Stimulated activated CD4-positive, alpha-beta T cell treated with anti-CD3 and anti-CD28 coated beads, Interleukin-1b, Interleukin-23, amount 100 ng/mL, for 24 hours (primary cell): ENCODE measurements at regions not wholly inside any gene's neighbourhood (a gene's known extent, or its start where the extent isn't known, plus 50 kb on each side); places are given as distances from the start of the nearest gene placed in this dataset.

ENCODE experiments used
- DNase-seq, 4 experiments: peaks; one replicate each; pipeline ENCODE4 v3.0.0-alpha.2; 2020; ENCODE audit warnings: low read depth in 4 of 4, low spot score in 1 of 4

DNA sequence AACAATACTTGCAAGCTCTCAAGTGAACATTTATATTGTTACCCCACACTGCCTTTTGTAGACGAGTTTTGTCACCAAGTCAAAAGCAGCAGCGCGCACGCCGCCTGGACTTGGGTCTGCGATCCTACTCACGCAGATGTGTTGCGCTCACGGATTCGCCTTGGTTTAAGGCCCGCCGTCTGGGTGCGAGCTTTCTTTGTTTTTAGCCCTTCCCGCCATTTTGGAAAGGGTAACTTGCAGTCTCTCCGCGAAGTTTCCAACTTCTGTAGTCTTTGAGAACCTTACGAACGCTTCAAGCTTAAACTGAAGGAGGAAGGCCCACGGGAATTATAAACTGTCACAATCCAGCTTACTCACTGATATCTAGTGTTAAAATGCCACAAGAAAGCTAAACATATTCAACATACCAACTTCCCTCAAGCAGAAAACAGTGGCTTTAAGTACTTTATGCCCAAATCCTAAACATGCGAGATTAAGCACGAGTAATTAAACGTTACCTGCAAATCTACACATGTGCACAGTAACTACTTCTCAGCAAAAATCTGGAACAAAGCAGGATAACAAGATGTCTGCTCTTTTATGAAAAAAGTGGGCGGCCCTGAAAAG is 80.4 kb upstream of the BTN3A2 start:
- DNase-seq: peak in 1 of 4 experiments; percentile 40

DNA sequence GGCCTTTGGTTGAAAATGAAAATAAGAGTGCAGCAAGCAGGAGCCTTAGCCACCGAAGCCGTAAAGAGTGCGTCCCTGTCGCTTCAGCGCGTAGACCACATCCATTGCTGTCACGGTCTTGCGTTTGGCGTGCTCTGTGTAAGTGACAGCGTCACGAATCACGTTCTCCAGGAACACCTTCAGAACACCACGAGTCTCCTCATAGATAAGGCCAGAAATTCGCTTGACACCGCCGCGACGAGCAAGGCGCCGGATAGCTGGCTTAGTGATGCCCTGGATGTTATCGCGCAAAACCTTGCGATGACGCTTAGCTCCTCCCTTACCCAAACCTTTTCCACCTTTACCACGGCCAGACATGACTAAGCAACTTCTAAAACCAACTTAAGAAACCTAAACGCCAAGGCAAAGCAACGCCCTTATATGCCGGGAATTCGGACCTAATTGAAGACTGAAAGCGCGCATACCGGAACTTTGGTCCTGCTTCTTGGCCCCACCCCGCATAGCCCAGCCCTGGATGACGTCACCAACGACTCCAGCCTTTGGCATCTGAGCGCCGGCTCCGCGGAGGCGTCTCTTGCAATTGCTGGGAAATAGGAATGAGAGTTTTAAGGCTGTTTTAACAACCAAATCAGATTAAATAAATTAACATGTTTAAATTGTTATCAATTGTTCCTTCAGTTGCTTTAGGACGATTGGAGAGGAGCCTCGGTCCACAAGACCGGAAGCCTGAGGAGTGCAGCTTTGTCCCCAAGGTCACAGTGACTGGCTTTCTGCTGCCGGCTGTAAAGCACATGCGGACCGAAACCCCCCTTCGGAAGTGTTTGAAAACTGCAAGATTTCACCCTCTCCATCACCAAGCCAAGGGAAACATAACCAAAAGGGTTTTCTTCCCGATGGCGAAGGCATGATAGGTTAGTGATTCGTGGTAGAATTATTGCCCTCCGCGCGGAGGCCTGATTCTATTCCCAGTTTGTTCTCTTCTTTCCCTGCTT is 79.6 kb upstream of the BTN3A2 start:
- peak; percentile 94 to 98 (median 96) for DNase-seq

DNA sequence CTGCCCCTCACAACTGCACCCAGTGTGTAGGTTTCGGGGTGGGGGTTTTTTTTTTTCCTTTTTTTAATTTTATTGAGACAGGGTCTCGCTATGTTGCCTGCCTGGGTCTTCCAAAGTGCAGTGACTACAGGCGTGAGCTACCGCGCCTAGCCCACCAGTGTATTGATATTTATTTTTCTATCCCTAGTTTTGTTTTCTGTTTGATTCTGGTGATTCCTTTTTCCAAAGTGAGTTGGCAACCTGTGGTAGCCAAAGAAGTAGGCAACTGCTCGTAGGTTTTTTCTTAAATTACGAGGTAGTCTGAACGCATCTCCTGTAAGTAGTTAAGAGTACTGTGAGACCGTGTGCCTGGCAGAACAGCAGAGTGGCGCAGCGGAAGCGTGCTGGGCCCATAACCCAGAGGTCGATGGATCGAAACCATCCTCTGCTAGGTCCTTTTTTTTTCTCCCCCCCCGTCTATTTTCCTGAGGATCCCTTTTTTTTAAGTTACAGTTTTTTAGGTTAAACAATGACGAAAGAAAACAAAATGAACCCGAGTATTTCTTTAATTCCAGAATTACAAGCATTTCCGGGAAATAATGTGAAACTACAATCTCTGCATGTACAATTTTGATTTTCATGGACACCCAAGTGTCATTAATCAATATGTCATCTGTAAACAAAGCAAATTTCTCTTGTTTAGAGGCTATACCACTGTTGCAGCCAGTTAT is 78.7 kb upstream of the BTN3A2 start:
- DNase-seq: peak in 2 of 4 experiments; percentile 28 to 68

- DNase-seq: no peak
These were observed 76.8 kb upstream of the BTN3A2 start for GRCh38 chr6:26288155-26288554.

GRCh38 chr6:26290941-26291340 is 74.1 kb upstream of the BTN3A2 start:
- DNase-seq: no peak

- DNase-seq: no peak
These were observed 72.3 kb upstream of the BTN3A2 start for GRCh38 chr6:26292709-26293108.

- no peak for DNase-seq
These were observed 70.7 kb upstream of the BTN3A2 start for GRCh38 chr6:26294302-26294701.

GRCh38 chr6:26295691-26296555 is 69.1 kb upstream of the BTN3A2 start:
- no peak for DNase-seq

- DNase-seq: no peak
These were observed 68.5 kb upstream of the BTN3A2 start for GRCh38 chr6:26296556-26296856.

GRCh38 chr6:26296857-26297648 is 67.9 kb upstream of the BTN3A2 start:
- DNase-seq: no peak

- no peak for DNase-seq
These were observed 65.5 kb upstream of the BTN3A2 start for GRCh38 chr6:26299286-26300042.

- no peak for DNase-seq
These were observed 65.0 kb upstream of the BTN3A2 start for GRCh38 chr6:26300043-26300331.

- no peak for DNase-seq
These were observed 64.6 kb upstream of the BTN3A2 start for GRCh38 chr6:26300359-26300758.

DNA sequence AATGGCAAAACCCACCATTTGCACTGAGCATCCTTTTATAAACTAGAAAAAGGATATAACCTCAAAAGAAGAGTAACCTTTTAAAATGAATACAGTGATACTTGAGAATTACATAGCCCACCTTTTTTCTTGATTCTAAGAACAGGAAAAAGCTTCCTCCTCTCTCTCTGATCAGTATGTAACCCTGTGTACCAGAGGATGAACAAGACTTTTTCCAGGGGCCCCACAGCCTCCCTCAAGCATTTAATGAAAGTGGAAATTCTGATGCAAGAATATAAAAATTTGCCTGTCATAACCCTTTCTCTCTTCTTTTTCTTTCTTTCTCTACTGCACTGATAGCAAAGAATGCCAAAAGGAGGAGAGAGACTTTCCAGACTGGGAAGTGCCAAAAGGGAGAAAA is 64.2 kb upstream of the BTN3A2 start:
- DNase-seq: no peak

GRCh38 chr6:26301638-26302037 is 63.4 kb upstream of the BTN3A2 start:
- DNase-seq: no peak

DNA sequence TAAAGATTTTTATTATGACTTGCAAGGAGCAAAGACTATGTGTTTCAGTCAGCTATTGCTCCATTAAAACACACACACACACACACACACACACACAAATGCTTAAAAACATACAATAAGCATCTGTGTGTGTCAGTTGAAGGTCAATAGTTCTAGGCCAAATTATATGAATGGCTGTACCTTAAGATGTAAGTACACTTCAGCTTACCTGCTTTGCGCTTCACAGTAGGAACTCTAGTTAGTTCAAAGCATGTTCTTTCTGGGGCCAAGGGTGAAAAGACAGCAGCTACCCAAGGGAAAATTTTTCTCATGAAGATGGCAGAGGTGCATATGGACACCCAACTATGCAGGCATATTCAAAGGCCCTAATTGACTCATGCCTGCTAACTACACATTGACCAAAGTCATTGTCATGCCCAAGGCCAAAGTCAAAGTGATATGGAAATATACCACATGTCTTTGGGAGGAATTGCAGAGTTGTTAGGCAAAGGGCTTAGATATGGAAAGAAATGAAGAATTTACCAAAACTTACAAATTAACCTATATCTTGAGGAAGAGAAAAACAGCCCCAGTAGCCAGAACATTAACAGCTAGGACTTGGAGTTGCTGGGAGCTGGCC is 61.9 kb upstream of the BTN3A2 start:
- DNase-seq: no peak

DNA sequence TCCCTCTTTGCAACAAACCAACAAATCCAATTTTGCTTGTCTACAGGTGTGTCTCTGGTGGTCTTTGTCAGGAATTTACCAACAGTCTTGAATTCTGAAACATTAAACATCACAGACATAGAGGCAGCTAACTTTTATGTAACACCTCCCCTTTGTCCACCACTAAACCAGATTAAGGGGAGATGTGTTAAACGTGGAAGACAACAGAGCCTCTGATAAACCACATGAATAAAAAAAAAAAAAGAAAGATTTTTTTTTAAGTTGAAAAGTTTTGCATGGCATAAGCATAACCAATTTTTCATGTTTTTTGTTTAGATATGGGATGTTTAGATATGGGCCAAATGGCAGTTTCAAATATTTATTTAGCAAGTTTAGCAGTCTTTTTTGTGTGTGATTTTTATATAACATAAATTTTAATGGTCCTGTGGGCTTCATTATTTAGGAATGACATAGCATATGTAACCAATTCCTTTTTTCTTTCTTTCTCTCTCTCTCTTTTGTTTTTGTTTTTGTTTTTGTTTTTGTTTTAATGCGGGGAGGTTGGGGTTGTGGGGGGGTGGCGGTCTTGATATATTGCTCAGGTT is 60.7 kb upstream of the BTN3A2 start:
- DNase-seq: no peak

GRCh38 chr6:26304797-26305640 is 60.0 kb upstream of the BTN3A2 start:
- peak in 2 of 4 experiments; percentile 66 to 67 for DNase-seq
